Activated CD4-positive, alpha-beta memory T cell treated with anti-CD3 and anti-CD28 coated beads for 36 hours (primary cell): ENCODE measurements at regions not wholly inside any gene's neighbourhood (a gene's known extent, or its start where the extent isn't known, plus 50 kb on each side); places are given as distances from the start of the nearest gene placed in this dataset.
A peak's percentile ranks its signal among the peaks of the same experiment; 100 is the strongest.

Source experiments
- CTCF ChIA-PET: fragments of 350-600 bp; sonication (Branson Sonifier 250); formaldehyde crosslinking; loops from one replicate; lab custom pipeline; 2021; ENCODE audit warnings: antibody characterized with exemption, inconsistent platforms; lab: Charles Lee
- POLR2A ChIA-PET: fragments of 350-600 bp; sonication (Branson Sonifier 250); formaldehyde crosslinking; loops from one replicate; lab custom pipeline; 2021; ENCODE audit warnings: antibody characterized with exemption; lab: Charles Lee
- DNase-seq: peaks from one replicate; pipeline ENCODE4 v3.0.0-alpha.2; 2020
- H3K27ac Mint-ChIP-seq: one replicate; pipeline ENCODE4 v1.8.0; 2021; ENCODE audit warnings: mixed read lengths
- H3K27me3 Mint-ChIP-seq: one replicate; pipeline ENCODE4 v1.8.0; 2021; ENCODE audit warnings: mixed read lengths
- H3K36me3 Mint-ChIP-seq: one replicate; pipeline ENCODE4 v1.8.0; 2021; ENCODE audit warnings: mixed read lengths
- H3K4me1 Mint-ChIP-seq: one replicate; pipeline ENCODE4 v1.8.0; 2021; ENCODE audit warnings: low read depth, mixed read lengths
- H3K4me3 Mint-ChIP-seq: one replicate; pipeline ENCODE4 v1.8.0; 2021; ENCODE audit warnings: mild to moderate bottlenecking, mixed read lengths
- H3K9me3 Mint-ChIP-seq: one replicate; pipeline ENCODE4 v1.8.0; 2021; ENCODE audit warnings: mixed read lengths
- intact Hi-C: fragments of 100-400 bp; cut with micrococcal nuclease; formaldehyde crosslinking; loops from one replicate; pipeline ENCODE4 v1.15.1; 2023

DNA sequence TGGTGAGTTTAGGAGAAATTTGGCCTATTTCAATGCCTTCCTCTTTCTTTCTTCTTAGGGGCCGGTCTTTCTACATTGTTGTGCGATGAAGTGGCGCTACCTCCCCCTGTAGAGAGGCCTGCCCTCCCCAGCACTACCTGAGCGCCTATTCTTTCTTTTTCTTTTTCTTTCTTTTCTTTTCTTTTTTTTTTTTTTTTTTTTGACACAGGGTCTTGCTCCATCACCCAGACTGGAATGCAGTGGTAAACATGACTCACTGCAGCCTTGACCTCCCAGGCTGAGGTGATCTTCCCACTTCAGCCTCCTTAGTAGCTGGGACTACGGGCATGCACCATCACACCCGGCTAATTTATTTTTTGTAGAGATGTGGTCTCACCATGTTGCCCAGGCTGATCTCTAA, 136.1 kb upstream of the MAX start:
- no peak for DNase-seq
- Mint-ChIP-seq H3K9me3 (no peaks in the 10 kb centered on the region), H3K4me3 (no peak overlapping the region), H3K27me3 (no peaks in the 10 kb centered on the region), H3K4me1 (peaks cover 10% of the 10 kb centered on the region), H3K27ac (no peak overlapping the region), H3K36me3 (no peaks in the 10 kb centered on the region)
- intact Hi-C loops, result no loop called here
- POLR2A ChIA-PET, result no interaction called here
- CTCF ChIA-PET, result no interaction called here

GRCh38 chr14:65239143-65239937, 137.0 kb upstream of the MAX start:
- no peak for DNase-seq
- POLR2A ChIA-PET, result no interaction called here
- Mint-ChIP-seq H3K9me3 (no peaks in the 10 kb centered on the region), H3K27ac (no peak overlapping the region), H3K4me3 (no peak overlapping the region), H3K36me3 (no peaks in the 10 kb centered on the region), H3K27me3 (no peaks in the 10 kb centered on the region), H3K4me1 (peaks cover 5% of the 10 kb centered on the region)
- CTCF ChIA-PET, result no interaction called here
- intact Hi-C loops, result no loop called here

DNA sequence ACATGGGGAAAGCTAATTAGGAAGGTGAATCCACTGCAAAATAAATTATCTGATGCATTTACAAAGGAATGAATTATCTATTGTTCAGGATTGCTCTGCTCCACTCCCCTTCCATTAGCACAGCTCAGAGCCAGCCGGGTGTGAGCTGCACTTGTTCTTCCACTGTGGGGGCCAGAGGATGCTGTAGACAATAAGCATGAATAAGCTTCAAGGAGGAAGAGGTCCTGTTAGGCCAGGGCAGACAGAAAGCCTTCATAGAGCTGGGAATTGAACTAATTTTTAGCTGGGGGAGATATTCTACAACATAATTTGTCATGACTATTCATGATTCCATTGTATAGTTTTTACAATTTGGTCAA, 137.6 kb upstream of the MAX start:
- DNase-seq, result no peak
- intact Hi-C loops, result no loop called here
- H3K27ac Mint-ChIP-seq, result no peak overlapping the region
- H3K27me3 Mint-ChIP-seq, result no peaks in the 10 kb centered on the region
- H3K36me3 Mint-ChIP-seq, result no peaks in the 10 kb centered on the region
- CTCF ChIA-PET, result no interaction called here
- H3K4me3 Mint-ChIP-seq, result no peak overlapping the region
- H3K9me3 Mint-ChIP-seq, result no peaks in the 10 kb centered on the region
- H3K4me1 Mint-ChIP-seq, result peaks cover 5% of the 10 kb centered on the region
- POLR2A ChIA-PET, result no interaction called here

DNA sequence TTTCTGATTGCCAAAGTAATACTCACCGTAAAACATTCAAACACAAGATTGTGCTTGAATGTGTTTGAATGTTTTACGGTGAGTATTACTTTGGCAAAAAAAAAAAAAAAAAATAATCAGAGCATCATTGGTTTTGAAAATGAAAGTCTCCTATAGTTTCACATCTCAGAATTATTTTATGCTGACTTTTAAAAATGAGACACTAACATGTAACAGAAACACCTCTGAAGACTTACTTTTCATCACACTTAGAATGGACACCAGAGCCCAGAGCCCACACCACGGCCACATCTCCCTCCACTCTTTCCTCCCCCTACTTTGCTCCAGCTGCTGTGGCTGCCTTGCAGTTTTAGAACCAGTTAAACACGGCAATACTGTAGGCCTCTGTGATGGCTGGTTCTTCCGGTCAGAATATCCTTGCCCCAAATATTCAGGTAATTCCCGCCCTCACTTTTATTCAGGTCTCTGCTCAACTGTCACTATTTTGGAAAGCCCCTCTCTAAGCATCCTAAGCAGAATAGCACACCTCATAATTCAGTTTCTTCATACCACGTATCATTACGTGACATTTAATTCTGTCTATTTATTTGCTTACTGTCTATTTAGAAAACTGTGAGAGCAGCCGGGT, 138.9 kb upstream of the MAX start:
- H3K9me3 Mint-ChIP-seq, result no peaks in the 10 kb centered on the region
- H3K4me1 Mint-ChIP-seq, result peaks cover 9% of the 10 kb centered on the region
- H3K36me3 Mint-ChIP-seq, result no peaks in the 10 kb centered on the region
- DNase-seq, result no peak
- POLR2A ChIA-PET, result no interaction called here
- no peaks in the 10 kb centered on the region for H3K27me3 Mint-ChIP-seq
- H3K4me3 Mint-ChIP-seq, result no peak overlapping the region
- no peak overlapping the region for H3K27ac Mint-ChIP-seq
- intact Hi-C loops, result no loop called here
- CTCF ChIA-PET, result no interaction called here

GRCh38 chr14:65242732-65243134, 140.4 kb upstream of the MAX start:
- ChIA-PET POLR2A (no interaction called here), CTCF (interaction anchor here (1.2 kb wide), 1 partner anchor 11 kb away, joined by 4 read pairs; no protein-coding TSS in a partner anchor)
- H3K9me3 Mint-ChIP-seq, result no peaks in the 10 kb centered on the region
- intact Hi-C loops, result no loop called here
- no peak overlapping the region for H3K4me3 Mint-ChIP-seq
- H3K27me3 Mint-ChIP-seq, result no peaks in the 10 kb centered on the region
- no peaks in the 10 kb centered on the region for H3K36me3 Mint-ChIP-seq
- DNase-seq, result no peak
- H3K4me1 Mint-ChIP-seq, result peaks cover 9% of the 10 kb centered on the region
- H3K27ac Mint-ChIP-seq, result no peak overlapping the region

DNA sequence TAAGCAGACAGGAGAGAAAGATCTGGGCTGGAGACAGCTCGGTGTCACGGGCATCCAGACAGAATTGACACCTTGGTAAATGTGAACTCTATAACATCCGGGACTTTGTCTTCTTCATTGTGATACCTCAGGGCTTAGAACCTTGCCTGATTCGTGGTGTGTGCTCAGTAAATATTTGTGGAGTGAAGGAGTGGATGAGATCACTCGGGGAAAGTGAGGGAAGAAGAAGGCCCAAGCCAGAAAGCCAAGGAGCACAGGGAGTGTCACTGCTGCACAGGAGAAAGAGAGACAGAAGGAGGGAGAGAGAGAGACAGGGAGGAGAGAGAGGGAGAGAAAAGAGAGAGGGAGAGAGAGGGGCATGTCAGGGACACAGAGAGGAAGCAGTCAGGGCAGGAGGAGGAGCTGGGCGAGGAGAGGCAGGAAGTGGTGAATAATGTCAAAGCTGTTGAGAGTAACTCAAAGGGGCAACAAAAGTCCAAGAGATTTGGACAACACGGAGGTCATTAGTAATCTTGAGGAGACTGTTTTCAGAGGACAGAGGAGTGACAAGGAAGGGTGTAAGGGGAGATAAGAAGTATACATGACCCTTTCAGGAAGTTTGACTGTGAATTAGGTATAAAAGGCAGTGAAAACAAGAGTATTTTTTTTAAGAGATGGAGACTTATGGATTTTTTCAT, 141.6 kb upstream of the MAX start:
- Mint-ChIP-seq H3K4me3 (no peak overlapping the region), H3K9me3 (no peaks in the 10 kb centered on the region), H3K27me3 (no peaks in the 10 kb centered on the region), H3K36me3 (no peaks in the 10 kb centered on the region), H3K27ac (no peak overlapping the region), H3K4me1 (peaks cover 9% of the 10 kb centered on the region)
- intact Hi-C loops, result no loop called here
- ChIA-PET POLR2A (no interaction called here), CTCF (interaction anchor here (1.2 kb wide), 1 partner anchor 10 kb away, joined by 4 read pairs; no protein-coding TSS in a partner anchor)
- peak; percentile 51 for DNase-seq

- H3K36me3 Mint-ChIP-seq, result no peaks in the 10 kb centered on the region
- ChIA-PET CTCF (no interaction called here), POLR2A (no interaction called here)
- intact Hi-C loops, result no loop called here
- DNase-seq, result no peak
- H3K4me3 Mint-ChIP-seq, result no peak overlapping the region
- no peak overlapping the region for H3K27ac Mint-ChIP-seq
- peaks cover 8% of the 10 kb centered on the region for H3K4me1 Mint-ChIP-seq
- no peaks in the 10 kb centered on the region for H3K27me3 Mint-ChIP-seq
- no peaks in the 10 kb centered on the region for H3K9me3 Mint-ChIP-seq
Observed at GRCh38 chr14:65249471-65250161, 147.3 kb upstream of the MAX start.

DNA sequence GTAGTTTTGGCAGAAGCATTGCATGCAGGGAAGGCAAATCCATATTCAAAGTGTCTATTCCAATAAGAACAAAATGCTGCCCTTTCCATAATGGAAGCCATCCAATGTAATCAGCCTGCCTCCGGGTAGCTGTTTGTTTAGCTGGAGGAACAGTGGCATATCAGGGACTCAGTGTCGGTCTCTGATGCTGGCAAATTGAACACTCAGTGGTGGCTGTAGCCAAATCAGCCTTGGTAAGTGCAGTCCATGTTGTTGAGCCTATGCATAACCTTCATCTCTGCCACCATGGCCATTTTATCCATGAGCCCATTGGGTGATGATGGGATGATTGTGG, 147.8 kb upstream of the MAX start:
- ChIA-PET CTCF (no interaction called here), POLR2A (no interaction called here)
- Mint-ChIP-seq H3K4me1 (peaks cover 12% of the 10 kb centered on the region), H3K36me3 (no peaks in the 10 kb centered on the region), H3K9me3 (no peaks in the 10 kb centered on the region), H3K4me3 (no peak overlapping the region), H3K27ac (no peak overlapping the region), H3K27me3 (no peaks in the 10 kb centered on the region)
- DNase-seq, result no peak
- intact Hi-C loops, result no loop called here

DNA sequence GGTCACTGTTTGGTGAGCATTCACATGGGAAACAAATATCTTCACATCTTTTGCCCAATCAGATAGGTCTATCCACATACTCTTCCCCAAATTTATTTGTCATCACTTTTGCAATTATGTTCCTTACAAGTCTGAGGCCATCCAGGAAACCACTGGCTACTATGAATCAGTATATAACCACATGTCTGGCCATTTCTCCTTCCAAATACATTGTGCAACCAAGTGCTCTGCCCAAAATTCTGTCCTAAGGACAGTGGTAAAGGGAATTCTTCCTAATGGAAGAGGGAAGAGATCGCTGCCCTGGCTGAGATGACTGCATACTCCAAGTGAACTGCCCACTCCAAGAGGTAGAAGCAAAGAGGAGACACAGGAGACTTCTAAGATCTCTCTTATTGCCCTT, 148.9 kb upstream of the MAX start:
- H3K36me3 Mint-ChIP-seq, result no peaks in the 10 kb centered on the region
- intact Hi-C loops, result no loop called here
- H3K4me1 Mint-ChIP-seq, result peaks cover 14% of the 10 kb centered on the region
- DNase-seq, result no peak
- ChIA-PET POLR2A (no interaction called here), CTCF (no interaction called here)
- H3K27ac Mint-ChIP-seq, result no peak overlapping the region
- H3K27me3 Mint-ChIP-seq, result no peaks in the 10 kb centered on the region
- no peaks in the 10 kb centered on the region for H3K9me3 Mint-ChIP-seq
- no peak overlapping the region for H3K4me3 Mint-ChIP-seq

DNA sequence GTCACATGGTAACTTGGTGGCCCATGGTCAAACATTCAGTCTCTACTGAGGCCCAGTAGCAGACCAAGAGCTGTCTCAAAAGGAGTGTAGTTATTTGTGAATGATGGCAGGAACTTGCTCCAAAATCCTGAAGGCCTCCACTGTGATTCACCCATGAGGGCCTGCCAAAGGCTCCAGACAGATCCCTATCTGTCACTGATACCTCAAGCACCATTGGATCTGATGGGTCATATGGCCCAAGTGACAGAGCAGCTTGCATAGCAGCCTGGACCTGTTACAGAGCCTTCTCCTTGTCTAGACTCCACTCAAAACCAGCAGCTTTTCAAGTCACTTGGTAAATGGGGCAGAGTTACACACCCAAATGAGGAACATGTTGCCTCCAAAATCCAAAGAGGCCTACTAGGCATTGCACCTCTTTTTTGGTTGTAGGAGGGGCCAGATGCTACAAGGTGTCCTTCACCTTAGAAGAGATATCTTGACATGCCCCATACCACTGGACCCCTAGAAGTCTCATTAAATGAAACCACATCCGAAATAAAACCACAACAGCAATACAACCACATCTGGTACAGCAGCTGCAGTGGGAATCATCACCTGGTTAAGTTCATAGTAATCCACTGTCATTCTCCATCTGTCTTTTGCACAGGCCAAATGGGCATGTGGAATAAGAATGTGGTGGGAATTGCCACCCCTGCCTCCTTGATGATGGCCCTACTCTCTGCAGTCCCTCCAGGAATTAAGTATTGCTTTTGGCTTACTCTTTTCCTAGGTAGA, 150.4 kb upstream of the MAX start:
- peaks cover 14% of the 10 kb centered on the region for H3K4me1 Mint-ChIP-seq
- intact Hi-C loops, result no loop called here
- no peaks in the 10 kb centered on the region for H3K36me3 Mint-ChIP-seq
- H3K27ac Mint-ChIP-seq, result no peak overlapping the region
- ChIA-PET POLR2A (no interaction called here), CTCF (no interaction called here)
- H3K27me3 Mint-ChIP-seq, result no peaks in the 10 kb centered on the region
- H3K9me3 Mint-ChIP-seq, result no peaks in the 10 kb centered on the region
- no peak overlapping the region for H3K4me3 Mint-ChIP-seq
- DNase-seq, result no peak

DNA sequence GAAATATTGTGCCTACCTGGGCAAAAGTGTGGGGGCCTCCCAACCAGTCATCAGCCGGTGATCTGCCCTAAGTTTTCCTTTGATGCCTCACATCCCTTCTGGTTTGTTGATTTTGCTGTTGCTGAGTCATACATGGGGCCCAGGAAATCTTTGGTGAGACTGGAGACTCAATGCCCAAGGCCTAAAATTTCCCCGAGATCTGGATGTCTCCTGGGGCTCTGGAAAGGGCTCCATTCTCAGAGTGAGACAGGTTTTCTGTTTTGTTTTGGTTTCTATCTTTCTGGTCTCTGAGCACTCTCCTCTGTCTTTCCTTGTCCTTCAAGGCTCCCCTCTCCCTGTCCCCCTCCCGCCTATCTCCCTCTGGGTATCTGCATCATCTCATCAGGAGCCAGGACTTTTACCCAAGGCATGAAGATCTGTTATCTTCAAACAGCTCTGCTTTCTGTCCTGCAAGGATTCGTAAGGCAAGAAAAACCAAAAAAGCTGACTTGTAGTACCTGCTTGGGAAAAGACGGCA, 152.8 kb upstream of the MAX start:
- intact Hi-C loops, result no loop called here
- ChIA-PET CTCF (interaction anchor here (1.1 kb wide), 1 partner anchor 66 kb away, joined by 4 read pairs; no protein-coding TSS in a partner anchor), POLR2A (no interaction called here)
- no peak overlapping the region for H3K4me3 Mint-ChIP-seq
- H3K4me1 Mint-ChIP-seq, result peaks cover 20% of the 10 kb centered on the region
- peaks cover 2% of the 10 kb centered on the region for H3K36me3 Mint-ChIP-seq
- no peak overlapping the region for H3K27ac Mint-ChIP-seq
- no peaks in the 10 kb centered on the region for H3K27me3 Mint-ChIP-seq
- peaks cover 7% of the 10 kb centered on the region for H3K9me3 Mint-ChIP-seq
- DNase-seq, result peak; percentile 16
